Transverse colon (tissue), 4 donors: ENCODE measurements at regions not wholly inside any gene's neighbourhood (a gene's known extent, or its start where the extent isn't known, plus 50 kb on each side); places are given as distances from the start of the nearest gene placed in this dataset.

Experiments
- DNase-seq: peaks from one replicate; pipeline ENCODE4 v3.0.0-alpha.2; 2019
- H3K27ac ChIP-seq, 4 donors: fragments of 200-600 bp; sonication (generic); 2 replicates each; pipeline ENCODE4 v1.5.1; 2016 to 2018; ENCODE audit warnings: inconsistent platforms in 4 of 4
- H3K27me3 ChIP-seq: fragments of 200-600 bp; sonication (generic); 2 replicates; pipeline ENCODE4 v1.5.1; 2017; ENCODE audit warnings: inconsistent platforms
- H3K36me3 ChIP-seq, 4 donors: fragments of 200-600 bp; sonication (generic); 2 replicates each; pipeline ENCODE4 v1.5.1; 2017 to 2019; ENCODE audit warnings: inconsistent platforms in 4 of 4
- H3K4me1 ChIP-seq, 4 donors: fragments of 200-600 bp; sonication (generic); 2 replicates each; pipeline ENCODE4 v1.5.1; 2017 to 2020; ENCODE audit warnings: inconsistent platforms in 4 of 4
- H3K4me3 ChIP-seq, 4 donors: fragments of 200-600 bp; sonication (generic); 1 replicate in 1 of 4; 2 replicates in 3 of 4; pipeline versions ENCODE4 v1.5.1 to v1.6.1; 2017 to 2019; ENCODE audit warnings: inconsistent platforms in 4 of 4
- H3K9me3 ChIP-seq, 2 donors: fragments of 200-600 bp; sonication (generic); 2 replicates each; pipeline ENCODE4 v1.5.1; 2017 to 2019; ENCODE audit warnings: inconsistent platforms in 2 of 2
- EP300 ChIP-seq: sonication (generic); formaldehyde crosslinking; IDR thresholded peaks from one replicate; pipeline ENCODE4 v1.6.1; 2017; ENCODE audit warnings: antibody characterized with exemption, low read depth
- POLR2A ChIP-seq: fragments of 450-650 bp; IDR thresholded peaks from one replicate; pipeline ENCODE4 v1.6.1; 2016; ENCODE audit warnings: antibody characterized with exemption, mild to moderate bottlenecking, moderate library complexity
- POLR2AphosphoS5 ChIP-seq, 3 donors: sonication (generic); formaldehyde crosslinking; IDR thresholded peaks; one replicate each; pipeline ENCODE4 v1.6.1; 2016; ENCODE audit warnings: antibody characterized with exemption in 3 of 3
- WGBS, 2 donors: methylation state at CpG; one replicate each; pipeline ENCODE4 v1.1.5; 2018; ENCODE audit warnings: low coverage in 1 of 2; 5-methylcytosine and 5-hydroxymethylcytosine counted together
- in situ Hi-C, 4 donors: fragments of 200-750 bp; cut with MboI; loops; one replicate each; pipeline versions ENCODE4 v1.15.0 to v1.15.1; 2017; ENCODE audit warnings: low sequenced_read_pairs in 3 of 4, low pct_ligation_motif_present in 1 of 4, low pct_unique_long_range_greater_than_20kb in 1 of 4
- intact Hi-C: fragments of 100-400 bp; cut with DNase I; formaldehyde crosslinking; loops from one replicate; pipeline ENCODE4 v1.15.1; 2023; ENCODE audit warnings: low total_unique reads
- TF ChIP-seq, protein P1 (sequence below), 5 experiments: fragments of 200-600 bp in 3 of 5; fragments of 450-650 bp in 2 of 5; sonication (generic) in 3 of 5; IDR thresholded peaks; 1 replicate in 2 of 5; 2 replicates in 3 of 5; pipeline ENCODE4 v1.5.1; 2016 to 2017; ENCODE audit warnings: antibody characterized with exemption in 5 of 5, inconsistent platforms in 3 of 5, mild to moderate bottlenecking in 2 of 5, moderate library complexity in 1 of 5

DNA sequence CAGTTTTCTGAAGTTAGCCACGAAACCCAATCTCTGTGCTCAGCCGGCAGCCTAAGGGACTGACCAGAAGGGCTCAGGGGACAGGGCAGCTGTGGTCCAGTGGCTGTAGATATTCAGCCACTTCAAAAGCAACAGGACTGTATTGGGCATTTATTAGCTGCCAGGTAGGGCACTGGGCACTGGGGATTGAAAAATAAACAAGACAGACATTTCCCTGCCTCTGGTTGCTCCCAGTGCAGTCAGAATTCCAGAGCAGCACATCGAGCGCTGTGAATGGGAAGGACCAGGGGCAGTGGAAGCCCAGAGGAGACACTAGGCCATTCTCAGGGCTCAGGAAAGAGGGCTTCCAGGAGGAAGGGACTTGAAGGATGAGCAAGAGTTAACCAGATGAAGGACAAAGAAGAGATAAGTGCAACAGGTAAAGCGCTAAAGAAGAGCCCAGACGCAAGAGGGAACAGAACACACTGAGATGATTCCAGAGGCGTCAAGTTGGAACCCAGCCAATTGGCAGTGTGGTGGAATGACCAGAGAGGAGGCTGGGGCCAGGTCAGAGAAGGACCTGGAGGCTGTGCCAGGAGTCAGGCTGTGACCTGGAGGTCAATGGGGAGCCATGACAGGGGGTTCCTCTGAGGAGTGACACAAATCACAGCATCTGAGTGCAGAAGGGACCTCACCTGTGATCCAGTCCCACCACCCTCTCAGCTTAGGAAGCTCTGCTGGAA, 122.5 kb upstream of the ZNF618 start:
- no peak for DNase-seq
- Histone ChIP-seq H3K27ac (no peak overlapping the region), H3K9me3 (peaks cover 0 to 2% of the 10 kb centered on the region in 2 donors), H3K4me1 (peaks cover 0 to 4% (median 0%) of the 10 kb centered on the region in 4 donors), H3K4me3 (no peak overlapping the region), H3K27me3 (peaks cover 15% of the 10 kb centered on the region), H3K36me3 (no peaks in the 10 kb centered on the region)
- intact Hi-C loops: no loop called here
- 78 to 79% methylated on average over 6 to 7 of the region's 7 CpGs for WGBS, 2 donors
- TF ChIP-seq POLR2A (no peak), POLR2AphosphoS5 (IDR thresholded peaks at IDR 0.05) (no peak), EP300 (no peak)
- TF ChIP-seq, protein P1, sequence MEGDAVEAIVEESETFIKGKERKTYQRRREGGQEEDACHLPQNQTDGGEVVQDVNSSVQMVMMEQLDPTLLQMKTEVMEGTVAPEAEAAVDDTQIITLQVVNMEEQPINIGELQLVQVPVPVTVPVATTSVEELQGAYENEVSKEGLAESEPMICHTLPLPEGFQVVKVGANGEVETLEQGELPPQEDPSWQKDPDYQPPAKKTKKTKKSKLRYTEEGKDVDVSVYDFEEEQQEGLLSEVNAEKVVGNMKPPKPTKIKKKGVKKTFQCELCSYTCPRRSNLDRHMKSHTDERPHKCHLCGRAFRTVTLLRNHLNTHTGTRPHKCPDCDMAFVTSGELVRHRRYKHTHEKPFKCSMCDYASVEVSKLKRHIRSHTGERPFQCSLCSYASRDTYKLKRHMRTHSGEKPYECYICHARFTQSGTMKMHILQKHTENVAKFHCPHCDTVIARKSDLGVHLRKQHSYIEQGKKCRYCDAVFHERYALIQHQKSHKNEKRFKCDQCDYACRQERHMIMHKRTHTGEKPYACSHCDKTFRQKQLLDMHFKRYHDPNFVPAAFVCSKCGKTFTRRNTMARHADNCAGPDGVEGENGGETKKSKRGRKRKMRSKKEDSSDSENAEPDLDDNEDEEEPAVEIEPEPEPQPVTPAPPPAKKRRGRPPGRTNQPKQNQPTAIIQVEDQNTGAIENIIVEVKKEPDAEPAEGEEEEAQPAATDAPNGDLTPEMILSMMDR (IDR thresholded peaks at IDR 0.05): no peak
- in situ Hi-C loops: no loop called here

DNA sequence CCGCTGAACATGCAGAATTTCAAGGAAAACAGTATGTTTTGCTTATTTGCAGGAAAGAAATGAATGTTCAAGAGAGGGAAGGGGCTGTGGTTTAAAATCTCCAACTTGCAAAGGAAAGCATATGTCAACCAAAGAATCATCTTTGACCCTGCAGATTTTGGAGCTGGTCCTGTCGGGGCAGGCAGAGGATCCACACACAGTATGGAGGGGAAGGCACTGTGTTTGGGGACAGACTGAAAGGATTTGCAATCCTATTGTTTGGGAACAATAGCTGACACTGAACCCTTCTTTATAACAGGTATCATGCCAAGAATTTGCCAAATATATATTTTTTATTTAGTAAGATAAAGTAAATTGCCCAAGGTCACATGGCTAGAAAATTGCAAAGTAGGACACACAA, 121.4 kb upstream of the ZNF618 start:
- in situ Hi-C loops: no loop called here
- Histone ChIP-seq H3K27me3 (peaks cover 15% of the 10 kb centered on the region), H3K27ac (no peak overlapping the region), H3K4me3 (no peak overlapping the region), H3K36me3 (no peaks in the 10 kb centered on the region), H3K4me1 (peaks cover 0 to 4% (median 0%) of the 10 kb centered on the region in 4 donors), H3K9me3 (peaks cover 0 to 2% of the 10 kb centered on the region in 2 donors)
- 84 to 88% methylated on average over 2 of the region's 2 CpGs for WGBS, 2 donors
- no peak for DNase-seq
- intact Hi-C loops: no loop called here
- TF ChIP-seq, protein P1 (IDR thresholded peaks at IDR 0.05): no peak
- TF ChIP-seq EP300: no peak
- no peak for TF ChIP-seq POLR2AphosphoS5 (IDR thresholded peaks at IDR 0.05)
- TF ChIP-seq POLR2A: no peak

DNA sequence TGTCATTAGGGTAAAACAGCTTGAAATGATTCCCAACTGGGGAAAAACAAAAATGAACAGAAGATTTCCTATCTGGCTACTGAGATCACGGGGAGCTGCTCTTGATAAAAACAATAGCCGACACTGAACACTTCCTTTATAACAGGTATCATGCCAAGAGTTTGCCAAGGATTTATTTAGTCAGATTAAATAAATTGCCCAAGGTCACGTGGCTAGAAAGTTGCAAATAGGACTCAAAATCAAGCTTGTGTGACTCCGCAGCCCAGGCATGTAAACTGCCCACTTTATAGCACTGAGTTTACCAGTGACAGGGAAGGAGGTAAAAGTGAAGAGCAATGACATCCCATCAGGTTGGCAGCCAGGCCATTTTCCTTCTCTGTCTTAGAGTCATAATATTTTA, 120.7 kb upstream of the ZNF618 start:
- Histone ChIP-seq H3K4me1 (peaks cover 0 to 4% (median 0%) of the 10 kb centered on the region in 4 donors), H3K36me3 (no peaks in the 10 kb centered on the region), H3K27ac (no peak overlapping the region), H3K4me3 (no peak overlapping the region), H3K9me3 (peaks cover 0 to 7% of the 10 kb centered on the region in 2 donors), H3K27me3 (peaks cover 15% of the 10 kb centered on the region)
- TF ChIP-seq POLR2A (no peak), EP300 (no peak)
- TF ChIP-seq, protein P1 (IDR thresholded peaks at IDR 0.05): no peak
- in situ Hi-C loops (no loop called here), intact Hi-C loops (no loop called here)
- DNase-seq: no peak
- 40 to 58% methylated on average over 4 of the region's 4 CpGs for WGBS, 2 donors

DNA sequence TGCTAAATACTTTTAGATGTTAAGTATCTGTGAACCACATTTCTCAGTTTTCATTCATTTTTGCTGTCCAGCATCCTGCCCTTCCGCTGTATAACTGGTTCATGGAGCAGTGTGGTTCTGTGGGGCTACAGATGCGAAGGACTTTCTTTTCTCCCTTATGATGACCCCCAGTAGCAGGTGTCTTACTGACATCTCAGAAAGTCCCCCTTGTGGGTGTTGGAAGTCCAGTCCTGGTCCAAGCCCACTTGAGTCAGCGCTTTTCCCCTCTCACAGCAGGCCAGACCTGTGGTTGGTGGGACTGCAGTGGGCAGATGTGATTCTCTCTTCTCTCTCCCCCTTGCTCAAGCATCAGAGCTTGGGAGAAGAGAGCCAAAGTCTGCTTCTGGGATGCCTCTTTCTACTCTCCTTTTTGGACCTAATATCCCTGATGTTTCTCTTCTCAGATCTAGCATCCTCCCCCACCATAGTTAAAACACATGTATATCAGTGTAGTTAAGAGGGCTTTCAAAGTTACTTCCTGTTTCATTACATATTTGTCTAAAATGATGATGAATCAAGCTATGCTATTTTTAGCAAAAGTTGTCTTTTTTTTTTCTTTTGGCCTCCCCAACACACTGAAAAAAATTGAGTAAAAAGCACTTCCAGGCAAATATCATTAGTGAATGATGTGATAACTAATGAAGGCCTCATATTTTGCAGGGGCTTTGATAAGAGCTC, 119.5 kb upstream of the ZNF618 start:
- in situ Hi-C loops: no loop called here
- DNase-seq: no peak
- Histone ChIP-seq H3K27me3 (peaks cover 11% of the 10 kb centered on the region), H3K4me1 (peaks cover 0 to 4% (median 0%) of the 10 kb centered on the region in 4 donors), H3K4me3 (no peak overlapping the region), H3K27ac (no peak overlapping the region), H3K36me3 (no peaks in the 10 kb centered on the region), H3K9me3 (peaks cover 6 to 7% of the 10 kb centered on the region in 2 donors)
- WGBS, 2 donors: 79 to 94% methylated on average over 2 to 3 of the region's 3 CpGs
- intact Hi-C loops: no loop called here
- TF ChIP-seq POLR2A (no peak), POLR2AphosphoS5 (IDR thresholded peaks at IDR 0.05) (no peak), EP300 (no peak)
- TF ChIP-seq, protein P1 (IDR thresholded peaks at IDR 0.05): no peak
